ENCODE measurements at regions not wholly inside any gene's neighbourhood (a gene's known extent, or its start where the extent isn't known, plus 50 kb on each side); places are given as distances from the start of the nearest gene placed in this dataset.
A peak's percentile ranks its signal among the peaks of the same experiment; 100 is the strongest.

- H3K4me3 ChIP-seq (ENCODE audit: low read depth, low read length), result no peak overlapping the region
- DNase-seq (ENCODE audit: low read depth), result no peak
- TF ChIP-seq CTCF (IDR thresholded peaks at IDR 0.05; ENCODE audit: insufficient read depth, low read depth, low read length), result no peak
These were observed 117.0 kb upstream of the TWIST2 start for GRCh38 chr2:238730881-238731280.

GRCh38 chr2:238731961-238732360, 115.9 kb upstream of the TWIST2 start:
- TF ChIP-seq CTCF (IDR thresholded peaks at IDR 0.05; ENCODE audit: insufficient read depth, low read depth, low read length), result no peak
- H3K4me3 ChIP-seq (ENCODE audit: low read depth, low read length), result no peak overlapping the region
- peak; percentile 56 for DNase-seq (ENCODE audit: low read depth)

GRCh38 chr2:238738917-238739316, 109.0 kb upstream of the TWIST2 start:
- H3K4me3 ChIP-seq (ENCODE audit: low read depth, low read length), result no peak overlapping the region
- no peak for TF ChIP-seq CTCF (IDR thresholded peaks at IDR 0.05; ENCODE audit: insufficient read depth, low read depth, low read length)
- no peak for DNase-seq (ENCODE audit: low read depth)

GRCh38 chr2:238739668-238740067, 108.2 kb upstream of the TWIST2 start:
- no peak for DNase-seq (ENCODE audit: low read depth)
- TF ChIP-seq CTCF (IDR thresholded peaks at IDR 0.05; ENCODE audit: insufficient read depth, low read depth, low read length), result no peak
- H3K4me3 ChIP-seq (ENCODE audit: low read depth, low read length), result no peak overlapping the region

GRCh38 chr2:238741277-238741676, 106.6 kb upstream of the TWIST2 start:
- TF ChIP-seq CTCF (IDR thresholded peaks at IDR 0.05; ENCODE audit: insufficient read depth, low read depth, low read length), result no peak
- no peak overlapping the region for H3K4me3 ChIP-seq (ENCODE audit: low read depth, low read length)
- DNase-seq (ENCODE audit: low read depth), result no peak

- TF ChIP-seq CTCF (IDR thresholded peaks at IDR 0.05; ENCODE audit: insufficient read depth, low read depth, low read length), result no peak
- H3K4me3 ChIP-seq (ENCODE audit: low read depth, low read length), result no peak overlapping the region
- peak; percentile 30 for DNase-seq (ENCODE audit: low read depth)
These were observed 105.8 kb upstream of the TWIST2 start for GRCh38 chr2:238742066-238742465.

GRCh38 chr2:238742664-238743063, 105.2 kb upstream of the TWIST2 start:
- no peak for DNase-seq (ENCODE audit: low read depth)
- no peak overlapping the region for H3K4me3 ChIP-seq (ENCODE audit: low read depth, low read length)
- TF ChIP-seq CTCF (IDR thresholded peaks at IDR 0.05; ENCODE audit: insufficient read depth, low read depth, low read length), result no peak

Measured in fibroblast of villous mesenchyme (primary cell).